VCaP (cell line): ENCODE measurements at regions not wholly inside any gene's neighbourhood (a gene's known extent, or its start where the extent isn't known, plus 50 kb on each side); places are given as distances from the start of the nearest gene placed in this dataset.

Source experiments
- H3K27ac ChIP-seq: fragments of 450-650 bp; 2 replicates; pipeline ENCODE4 v1.5.1; 2017
- CTCF ChIP-seq: fragments of 450-650 bp; conservative IDR thresholded peaks from 2 replicates; pipeline ENCODE4 v1.5.1; 2017; ENCODE audit warnings: mild to moderate bottlenecking, moderate library complexity

GRCh38 chr4:26152056-26152455 is 168.8 kb upstream of the RBPJ start:
- no peak overlapping the region for H3K27ac ChIP-seq
- TF ChIP-seq CTCF, result no peak

- TF ChIP-seq CTCF, result no peak
- no peak overlapping the region for H3K27ac ChIP-seq
Measured at GRCh38 chr4:26157541-26157940, 163.3 kb upstream of the RBPJ start.

GRCh38 chr4:26160591-26160990 is 160.2 kb upstream of the RBPJ start:
- no peak overlapping the region for H3K27ac ChIP-seq
- no peak for TF ChIP-seq CTCF

GRCh38 chr4:26161030-26161824 is 159.6 kb upstream of the RBPJ start:
- no peak overlapping the region for H3K27ac ChIP-seq
- TF ChIP-seq CTCF, result peak; percentile 65

GRCh38 chr4:26162101-26162500 is 158.7 kb upstream of the RBPJ start:
- no peak overlapping the region for H3K27ac ChIP-seq
- TF ChIP-seq CTCF, result no peak

GRCh38 chr4:26163425-26164362 is 157.1 kb upstream of the RBPJ start:
- no peak for TF ChIP-seq CTCF
- no peak overlapping the region for H3K27ac ChIP-seq

- no peak for TF ChIP-seq CTCF
- H3K27ac ChIP-seq, result no peak overlapping the region
Measured at GRCh38 chr4:26171501-26171900, 149.3 kb upstream of the RBPJ start.
